GM18873 (cell line): ENCODE measurements at regions not wholly inside any gene's neighbourhood (a gene's known extent, or its start where the extent isn't known, plus 50 kb on each side); places are given as distances from the start of the nearest gene placed in this dataset.
"Not testable (repeated sequence)": the region's sequence is repeated elsewhere in the genome, so short reads cannot be mapped to it uniquely, and the experiment has no call there.

Source experiments
- ATAC-seq: cut with Tn5 transposase; IDR thresholded peaks from one replicate; pipeline ENCODE4 v1.9.1; 2021; ENCODE audit warnings: mild to moderate bottlenecking, moderate library complexity, moderate number of reproducible peaks; ENCODE audit not compliant: unreplicated experiment, low FRiP score

GRCh38 chr20:11153819-11154218 is 480.0 kb upstream of the JAG1 start:
- no peak for ATAC-seq

- ATAC-seq: no peak
These were observed 481.5 kb upstream of the JAG1 start for GRCh38 chr20:11155156-11155756.

GRCh38 chr20:11156922-11157321 is 483.1 kb upstream of the JAG1 start:
- ATAC-seq: no peak

GRCh38 chr20:11158146-11158545 is 484.3 kb upstream of the JAG1 start:
- no peak for ATAC-seq

GRCh38 chr20:11158589-11158988 is 484.8 kb upstream of the JAG1 start:
- no peak for ATAC-seq

- no peak for ATAC-seq
These were observed 485.9 kb upstream of the JAG1 start for GRCh38 chr20:11159728-11160127.

- ATAC-seq: no peak
These were observed 488.4 kb upstream of the JAG1 start for GRCh38 chr20:11162026-11162775.

GRCh38 chr20:11165789-11166188 is 492.0 kb upstream of the JAG1 start:
- no peak for ATAC-seq

GRCh38 chr20:11166712-11167111 is 492.9 kb upstream of the JAG1 start:
- no peak for ATAC-seq

GRCh38 chr20:11168026-11168425 is 494.2 kb upstream of the JAG1 start:
- ATAC-seq: no peak

GRCh38 chr20:11170025-11170424 is 496.2 kb upstream of the JAG1 start:
- no peak for ATAC-seq

GRCh38 chr20:11170565-11170964 is 496.8 kb upstream of the JAG1 start:
- no peak for ATAC-seq

GRCh38 chr20:11172881-11173280 is 499.1 kb upstream of the JAG1 start:
- no peak for ATAC-seq

- no peak for ATAC-seq
These were observed 500.1 kb upstream of the JAG1 start for GRCh38 chr20:11173916-11174315.

GRCh38 chr20:11174861-11175260 is 501.1 kb upstream of the JAG1 start:
- no peak for ATAC-seq

- no peak for ATAC-seq
These were observed 502.6 kb upstream of the JAG1 start for GRCh38 chr20:11176431-11176830.

GRCh38 chr20:11178946-11179654 is 505.3 kb upstream of the JAG1 start:
- ATAC-seq: no peak

GRCh38 chr20:11180186-11180585 is 506.4 kb upstream of the JAG1 start:
- no peak for ATAC-seq

- not testable (repeated sequence) for ATAC-seq
These were observed 507.3 kb upstream of the JAG1 start for GRCh38 chr20:11181129-11181528.

- ATAC-seq: no peak
These were observed 508.2 kb upstream of the JAG1 start for GRCh38 chr20:11181966-11182365.

GRCh38 chr20:11182720-11183119 is 508.9 kb upstream of the JAG1 start:
- no peak for ATAC-seq
